Psoas muscle (tissue), 7 donors: ENCODE measurements at regions not wholly inside any gene's neighbourhood (a gene's known extent, or its start where the extent isn't known, plus 50 kb on each side); places are given as distances from the start of the nearest gene placed in this dataset.

ENCODE experiments used
- ATAC-seq, 4 donors: fragments of 200-7000 bp; cut with Tn5 transposase; one replicate each; pipeline ENCODE4 v1.9.1; 2020; ENCODE audit warnings: moderate library complexity in 3 of 4, mild to moderate bottlenecking in 2 of 4
- DNase-seq, 2 donors: peaks; one replicate each; pipeline ENCODE4 v3.0.0-alpha.2; 2020
- H3K27ac ChIP-seq: fragments of 200-600 bp; one replicate; pipeline ENCODE4 v1.8.0; 2022
- H3K27me3 ChIP-seq, 3 donors: fragments of 200-600 bp in 1 of 3; one replicate each; pipeline versions ENCODE4 v1.6.1 to v1.8.0; 2013 to 2022; ENCODE audit warnings: low read length in 2 of 3, mild to moderate bottlenecking in 2 of 3, moderate library complexity in 1 of 3; ENCODE audit not compliant: insufficient read depth in 3 of 3
- H3K36me3 ChIP-seq, 2 donors: fragments of 200-600 bp in 1 of 2; one replicate each; pipeline versions ENCODE4 v1.6.1 to v1.8.0; 2013 to 2022; ENCODE audit warnings: low read depth in 1 of 2, mild to moderate bottlenecking in 1 of 2, moderate library complexity in 1 of 2; ENCODE audit not compliant: insufficient read depth in 1 of 2
- H3K4me1 ChIP-seq: fragments of 200-600 bp; one replicate; pipeline ENCODE4 v1.8.0; 2022
- H3K4me3 ChIP-seq: fragments of 200-600 bp; one replicate; pipeline ENCODE4 v1.8.0; 2022; ENCODE audit warnings: mild to moderate bottlenecking
- H3K9me3 ChIP-seq: fragments of 200-600 bp; one replicate; pipeline ENCODE4 v1.8.0; 2022
- CTCF ChIP-seq: fragments of 200-600 bp; IDR thresholded peaks from one replicate; pipeline ENCODE4 v1.8.0; 2022; ENCODE audit warnings: antibody characterized with exemption
- WGBS, 3 donors: extraction: QIAGEN DNeasy Blood & Tissue Kit; methylation state at CpG; one replicate each; pipeline versions ENCODE4 v1.1.6 to v1.1.7; 2013; 5-methylcytosine and 5-hydroxymethylcytosine counted together
- intact Hi-C, 2 donors: fragments of 100-400 bp; cut with DNase I; formaldehyde crosslinking; loops; one replicate each; pipeline versions ENCODE4 v1.11.0 to v1.14.2; 2022
- donor health status: healthy with polysubstance abuse.
- donor health status: DM: no; HTN: no; CAD: no; lungs with moderate emphysema.
- donor health status: Bipolar disorder and iron deficiency.
- donor health status: healthy.
- donor health status: DM: yes; HTN: yes; CAD: no.
- donor health status: DM: no; HTN: no; CAD: no.
- donor health status: DM: yes; HTN: yes; CAD: no.

GRCh38 chr20:10739566-10739965 lies 65.8 kb upstream of the JAG1 start:
- Histone ChIP-seq H3K4me3 (peak overlapping the region; percentile 46), H3K4me1 (no peaks in the 10 kb centered on the region), H3K36me3 (no peaks in the 10 kb centered on the region), H3K27ac (no peak overlapping the region), H3K9me3 (no peaks in the 10 kb centered on the region), H3K27me3 (no peaks in the 10 kb centered on the region)
- no peak for TF ChIP-seq CTCF
- no peak for ATAC-seq
- whole genome bisulfite sequencing, 3 donors, result 31 to 50% (median 47%) methylated on average over 7 of the region's 7 CpGs
- intact Hi-C loops, result no loop called here
- no peak for DNase-seq

GRCh38 chr20:10741060-10741459 lies 67.3 kb upstream of the JAG1 start:
- no peak for TF ChIP-seq CTCF
- no peaks in the 10 kb centered on the region for H3K36me3 ChIP-seq
- H3K9me3 ChIP-seq, result no peaks in the 10 kb centered on the region
- H3K4me3 ChIP-seq, result no peak overlapping the region
- intact Hi-C loops, result no loop called here
- DNase-seq (no peak), ATAC-seq (no peak)
- 22 to 36% (median 29%) methylated on average over 5 of the region's 5 CpGs for WGBS, 3 donors
- H3K27ac ChIP-seq, result no peak overlapping the region
- H3K27me3 ChIP-seq, result no peaks in the 10 kb centered on the region
- H3K4me1 ChIP-seq, result no peaks in the 10 kb centered on the region

GRCh38 chr20:10745790-10746189 lies 72.0 kb upstream of the JAG1 start:
- Histone ChIP-seq H3K36me3 (no peaks in the 10 kb centered on the region), H3K4me1 (no peaks in the 10 kb centered on the region), H3K27me3 (no peaks in the 10 kb centered on the region), H3K27ac (no peak overlapping the region), H3K4me3 (no peak overlapping the region), H3K9me3 (no peaks in the 10 kb centered on the region)
- ATAC-seq (no peak), DNase-seq (no peak)
- no peak for TF ChIP-seq CTCF
- intact Hi-C loops, result no loop called here
- 94 to 96% (median 95%) methylated on average over 5 of the region's 5 CpGs for WGBS, 3 donors

- no peak overlapping the region for H3K4me3 ChIP-seq
- intact Hi-C loops, result no loop called here
- H3K27me3 ChIP-seq, result no peaks in the 10 kb centered on the region
- DNase-seq, result no peak
- no peak for ATAC-seq
- TF ChIP-seq CTCF, result no peak
- whole genome bisulfite sequencing, 3 donors, result 59 to 71% (median 62%) methylated on average over 6 of the region's 6 CpGs
- H3K27ac ChIP-seq, result no peak overlapping the region
- H3K9me3 ChIP-seq, result no peaks in the 10 kb centered on the region
- H3K4me1 ChIP-seq, result no peaks in the 10 kb centered on the region
- no peaks in the 10 kb centered on the region for H3K36me3 ChIP-seq
Observed at GRCh38 chr20:10747019-10747418, 73.2 kb upstream of the JAG1 start.

- Histone ChIP-seq H3K27ac (no peak overlapping the region), H3K4me3 (no peak overlapping the region), H3K27me3 (no peaks in the 10 kb centered on the region), H3K9me3 (no peaks in the 10 kb centered on the region), H3K4me1 (no peaks in the 10 kb centered on the region), H3K36me3 (no peaks in the 10 kb centered on the region)
- ATAC-seq (no peak), DNase-seq (no peak)
- TF ChIP-seq CTCF, result no peak
- intact Hi-C loops, result no loop called here
Observed at GRCh38 chr20:10749084-10749483, 75.3 kb upstream of the JAG1 start.
